Nephron progenitor cell (in vitro differentiated cells): ENCODE measurements at regions not wholly inside any gene's neighbourhood (a gene's known extent, or its start where the extent isn't known, plus 50 kb on each side); places are given as distances from the start of the nearest gene placed in this dataset.

Experiments used
- DNase-seq: peaks from one replicate; pipeline ENCODE4 v3.0.0; 2021
- H3K27ac Mint-ChIP-seq: 2 replicates; pipeline ENCODE4 v1.8.0; 2021; ENCODE audit warnings: mild to moderate bottlenecking, moderate library complexity, mixed read lengths
- H3K27me3 Mint-ChIP-seq: 2 replicates; pipeline ENCODE4 v1.8.0; 2021; ENCODE audit warnings: mild to moderate bottlenecking, low read depth, mixed read lengths; ENCODE audit not compliant: poor library complexity
- H3K36me3 Mint-ChIP-seq: 2 replicates; pipeline ENCODE4 v1.8.0; 2021; ENCODE audit warnings: low read depth, mixed read lengths
- H3K4me1 Mint-ChIP-seq: 2 replicates; pipeline ENCODE4 v1.8.0; 2021; ENCODE audit warnings: mixed read lengths
- H3K4me3 Mint-ChIP-seq: 2 replicates; pipeline ENCODE4 v1.8.0; 2021; ENCODE audit warnings: mild to moderate bottlenecking, moderate library complexity, mixed read lengths
- H3K9me3 Mint-ChIP-seq: 2 replicates; pipeline ENCODE4 v1.8.0; 2021; ENCODE audit warnings: mild to moderate bottlenecking, moderate library complexity, mixed read lengths
- CTCF ChIP-seq: fragments of 200-600 bp; sonication (generic); IDR thresholded peaks from 2 replicates; pipeline ENCODE4 v1.5.0; 2021; ENCODE audit warnings: antibody characterized with exemption

DNA sequence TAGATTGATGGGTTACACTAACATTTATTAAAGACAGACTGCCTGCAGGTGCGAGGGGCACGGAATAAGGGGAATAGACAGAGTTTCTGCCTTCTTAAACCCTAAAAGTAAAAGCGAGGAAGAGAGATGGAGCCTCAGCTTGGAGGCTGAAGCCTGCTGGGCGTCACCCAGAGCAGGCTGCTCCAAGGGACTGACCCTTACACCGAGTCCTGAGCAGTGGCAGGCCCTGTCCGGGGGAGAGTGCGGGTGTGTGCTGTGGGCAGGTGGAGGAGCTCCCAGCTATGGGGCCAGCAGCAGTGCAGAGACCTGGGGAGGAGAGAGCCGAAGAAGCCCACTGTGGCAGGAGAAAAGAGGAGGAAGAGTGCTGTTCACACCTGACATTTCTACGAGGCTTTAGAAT is 86.4 kb downstream of the SOX1 start:
- H3K36me3 Mint-ChIP-seq = peaks cover 6% of the 10 kb centered on the region
- peaks cover 14% of the 10 kb centered on the region for H3K27me3 Mint-ChIP-seq
- H3K4me3 Mint-ChIP-seq = no peak overlapping the region
- H3K9me3 Mint-ChIP-seq = peaks cover 20% of the 10 kb centered on the region
- no peak for DNase-seq
- no peak for TF ChIP-seq CTCF
- peaks cover 14% of the 10 kb centered on the region for H3K4me1 Mint-ChIP-seq
- no peak overlapping the region for H3K27ac Mint-ChIP-seq

DNA sequence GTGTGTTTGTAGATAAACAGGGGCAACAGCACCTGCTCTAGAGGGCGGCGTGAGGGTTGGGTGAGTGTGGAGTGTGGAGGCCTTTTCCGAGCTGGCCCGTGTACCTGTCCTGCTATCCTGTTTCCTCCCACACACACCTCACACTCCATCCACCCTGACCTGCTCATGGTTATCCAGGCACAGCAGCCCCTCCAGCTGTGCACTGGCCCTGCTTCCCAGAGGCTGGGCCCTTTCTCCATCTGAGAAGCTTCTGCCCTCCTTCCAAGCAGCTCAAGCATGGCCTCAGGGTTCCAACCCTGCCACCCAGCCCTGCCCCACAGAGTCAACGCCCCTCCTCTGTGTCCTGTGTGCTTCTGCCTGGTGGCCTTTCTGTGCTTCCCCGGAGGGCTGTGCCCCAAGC is 86.9 kb downstream of the SOX1 start:
- Mint-ChIP-seq H3K4me1 (peaks cover 15% of the 10 kb centered on the region), H3K27ac (no peak overlapping the region)

GRCh38 chr13:112154301-112155060 is 87.5 kb downstream of the SOX1 start:
- Mint-ChIP-seq H3K9me3 (peaks cover 14% of the 10 kb centered on the region), H3K27me3 (peaks cover 7% of the 10 kb centered on the region), H3K4me3 (no peak overlapping the region), H3K27ac (no peak overlapping the region), H3K36me3 (peaks cover 6% of the 10 kb centered on the region), H3K4me1 (peaks cover 22% of the 10 kb centered on the region)
- DNase-seq = no peak
- no peak for TF ChIP-seq CTCF

More for the DNA sequence above, 86.9 kb downstream of the SOX1 start:
- Mint-ChIP-seq H3K27me3 (peaks cover 9% of the 10 kb centered on the region), H3K4me3 (no peak overlapping the region), H3K9me3 (peaks cover 19% of the 10 kb centered on the region), H3K36me3 (peaks cover 6% of the 10 kb centered on the region)
- no peak for DNase-seq
- no peak for TF ChIP-seq CTCF

DNA sequence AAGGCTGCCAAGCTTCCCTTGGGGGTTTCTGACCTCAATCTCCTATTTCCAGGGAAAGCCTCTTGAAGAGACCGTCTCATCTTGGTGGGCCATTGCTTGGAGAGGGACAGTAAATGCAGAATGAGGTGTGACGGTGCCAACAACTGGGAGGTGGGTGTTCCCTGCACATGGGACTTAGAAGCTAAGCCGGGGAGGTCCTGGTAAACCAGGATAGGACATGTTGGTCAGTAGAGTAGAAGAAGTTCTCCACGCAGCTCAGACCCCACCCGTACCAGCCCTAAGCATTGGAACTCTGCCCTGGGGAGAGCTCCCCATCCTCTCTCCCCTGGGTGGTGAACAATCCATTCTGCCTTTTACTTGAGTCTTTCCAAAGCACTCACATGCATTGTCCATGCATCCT is 92.0 kb downstream of the SOX1 start:
- no peak for DNase-seq
- no peak for TF ChIP-seq CTCF
- H3K27me3 Mint-ChIP-seq = peaks cover 22% of the 10 kb centered on the region
- peaks cover 17% of the 10 kb centered on the region for H3K9me3 Mint-ChIP-seq
- no peak overlapping the region for H3K4me3 Mint-ChIP-seq
- peaks cover 6% of the 10 kb centered on the region for H3K36me3 Mint-ChIP-seq
- H3K27ac Mint-ChIP-seq = no peak overlapping the region
- H3K4me1 Mint-ChIP-seq = peaks cover 39% of the 10 kb centered on the region

DNA sequence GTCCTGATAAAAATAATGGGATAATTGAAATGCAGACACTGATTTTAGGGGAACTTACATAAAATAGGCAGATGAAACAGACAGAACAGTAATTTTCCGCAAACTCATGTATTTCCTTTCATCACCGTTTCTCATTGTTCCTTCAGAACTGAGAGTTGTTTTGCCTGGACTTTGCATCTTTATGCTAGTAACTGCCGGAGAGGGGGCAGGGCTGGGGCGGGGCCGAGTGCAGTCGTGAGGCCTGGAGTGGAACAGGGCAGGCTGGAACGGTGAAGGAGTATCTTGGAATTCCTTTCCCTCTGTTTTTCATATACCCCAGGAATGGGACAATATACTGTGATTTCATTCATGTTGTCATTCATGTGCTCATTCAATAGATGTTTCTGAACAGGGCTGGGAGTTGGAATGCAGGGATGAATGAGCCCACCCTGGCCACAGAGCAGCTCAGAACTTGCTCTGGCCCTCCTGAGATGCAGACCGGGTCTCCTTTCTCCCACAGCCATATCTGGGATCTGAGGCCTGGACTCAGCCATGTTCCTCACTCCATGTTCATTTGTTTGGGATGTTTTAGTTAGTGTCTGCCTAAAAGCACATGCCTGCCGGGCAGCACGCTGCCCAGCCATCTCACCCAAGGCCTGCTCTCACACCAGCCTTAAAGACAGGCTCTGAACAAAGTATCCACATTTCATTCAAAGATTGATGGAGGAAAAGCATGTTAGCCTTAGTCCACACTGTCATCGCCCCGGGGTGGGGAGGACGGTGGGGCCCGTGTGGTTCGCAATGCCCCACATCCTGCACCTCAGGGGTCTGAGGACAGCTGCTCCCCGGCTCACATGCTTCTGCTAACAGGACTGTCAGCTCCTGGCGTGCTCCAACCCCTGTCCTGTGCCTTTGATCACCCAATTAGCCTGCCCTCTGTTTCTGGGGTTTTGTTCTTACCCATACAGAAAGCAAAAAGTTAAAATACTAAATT is 92.9 kb downstream of the SOX1 start:
- Mint-ChIP-seq H3K27ac (peak overlapping the region; percentile 36), H3K27me3 (peaks cover 22% of the 10 kb centered on the region), H3K4me3 (no peak overlapping the region)

More for the DNA sequence above, 92.9 kb downstream of the SOX1 start:
- peaks cover 34% of the 10 kb centered on the region for H3K4me1 Mint-ChIP-seq
- no peak for TF ChIP-seq CTCF
- DNase-seq = no peak
- H3K9me3 Mint-ChIP-seq = peaks cover 17% of the 10 kb centered on the region
- peaks cover 6% of the 10 kb centered on the region for H3K36me3 Mint-ChIP-seq
